ENCODE measurements at regions not wholly inside any gene's neighbourhood (a gene's known extent, or its start where the extent isn't known, plus 50 kb on each side); places are given as distances from the start of the nearest gene placed in this dataset.

GRCh38 chr13:108156749-108157148, 58.6 kb downstream of the LIG4 start:
- TF ChIP-seq POLR2A (IDR thresholded peaks at IDR 0.05) (no peak), CTCF (IDR thresholded peaks at IDR 0.05) (no peak)
